Activated B cell treated with CpG ODN at 0.5 μM for 24 hours (primary cell): ENCODE measurements at regions not wholly inside any gene's neighbourhood (a gene's known extent, or its start where the extent isn't known, plus 50 kb on each side); places are given as distances from the start of the nearest gene placed in this dataset.

Source experiments
- ATAC-seq: fragments of 200-7000 bp; cut with Tn5 transposase; one replicate; pipeline ENCODE4 v1.10.0; 2021; ENCODE audit warnings: low read depth, mild to moderate bottlenecking, moderate library complexity
- CTCF ChIA-PET: fragments of 350-600 bp; sonication (Branson Sonifier 250); formaldehyde crosslinking; loops from one replicate; lab custom pipeline; 2021; ENCODE audit warnings: antibody characterized with exemption; lab: Charles Lee
- POLR2A ChIA-PET: fragments of 350-600 bp; sonication (Branson Sonifier 250); formaldehyde crosslinking; loops from one replicate; lab custom pipeline; 2021; ENCODE audit warnings: antibody characterized with exemption; lab: Charles Lee
- DNase-seq: peaks from one replicate; pipeline ENCODE4 v3.0.0; 2022
- H3K27ac Mint-ChIP-seq: one replicate; pipeline ENCODE4 v1.8.0; 2020; ENCODE audit warnings: mixed read lengths
- H3K27me3 Mint-ChIP-seq: one replicate; pipeline ENCODE4 v1.8.0; 2021; ENCODE audit warnings: mixed read lengths
- H3K36me3 Mint-ChIP-seq: one replicate; pipeline ENCODE4 v1.8.0; 2021; ENCODE audit warnings: low read depth, mixed read lengths
- H3K4me1 Mint-ChIP-seq: one replicate; pipeline ENCODE4 v1.8.0; 2021; ENCODE audit warnings: mixed read lengths
- H3K4me3 Mint-ChIP-seq: one replicate; pipeline ENCODE4 v1.8.0; 2020; ENCODE audit warnings: mild to moderate bottlenecking, mixed read lengths
- H3K9me3 Mint-ChIP-seq: one replicate; pipeline ENCODE4 v1.8.0; 2020; ENCODE audit warnings: mixed read lengths
- CTCF ChIP-seq: fragments of 200-600 bp; IDR thresholded peaks from one replicate; pipeline ENCODE4 v1.8.0; 2022; ENCODE audit warnings: antibody characterized with exemption, mild to moderate bottlenecking
- intact Hi-C: fragments of 100-400 bp; cut with micrococcal nuclease; formaldehyde crosslinking; loops from one replicate; pipeline ENCODE4 v1.15.1; 2024

- ChIA-PET CTCF (interaction anchor here (0.6 kb wide), 1 partner anchor 797 kb away, joined by 3 read pairs; no protein-coding TSS in a partner anchor), POLR2A (no interaction called here)
- Mint-ChIP-seq H3K27me3 (peaks cover 28% of the 10 kb centered on the region), H3K4me1 (no peaks in the 10 kb centered on the region), H3K9me3 (no peaks in the 10 kb centered on the region), H3K27ac (no peak overlapping the region), H3K36me3 (no peaks in the 10 kb centered on the region), H3K4me3 (no peak overlapping the region)
- intact Hi-C loops, result no loop called here
- DNase-seq, result no peak
- no peak for TF ChIP-seq CTCF
- ATAC-seq, result no peak
These were observed 229.9 kb downstream of the MN1 start for GRCh38 chr22:27571463-27572277.

GRCh38 chr22:27572278-27572666 lies 229.3 kb downstream of the MN1 start:
- Mint-ChIP-seq H3K27ac (no peak overlapping the region), H3K4me3 (no peak overlapping the region), H3K4me1 (no peaks in the 10 kb centered on the region), H3K36me3 (no peaks in the 10 kb centered on the region), H3K27me3 (peaks cover 28% of the 10 kb centered on the region), H3K9me3 (no peaks in the 10 kb centered on the region)
- intact Hi-C loops, result no loop called here
- TF ChIP-seq CTCF, result no peak
- DNase-seq (no peak), ATAC-seq (no peak)
- ChIA-PET CTCF (no interaction called here), POLR2A (no interaction called here)

GRCh38 chr22:27573280-27574001 lies 228.1 kb downstream of the MN1 start:
- ChIA-PET CTCF (no interaction called here), POLR2A (no interaction called here)
- no peaks in the 10 kb centered on the region for H3K4me1 Mint-ChIP-seq
- intact Hi-C loops, result no loop called here
- peaks cover 28% of the 10 kb centered on the region for H3K27me3 Mint-ChIP-seq
- TF ChIP-seq CTCF, result no peak
- DNase-seq (no peak), ATAC-seq (no peak)
- H3K4me3 Mint-ChIP-seq, result no peak overlapping the region
- H3K27ac Mint-ChIP-seq, result no peak overlapping the region
- H3K36me3 Mint-ChIP-seq, result no peaks in the 10 kb centered on the region
- no peaks in the 10 kb centered on the region for H3K9me3 Mint-ChIP-seq

GRCh38 chr22:27574002-27574366 lies 227.6 kb downstream of the MN1 start:
- H3K4me1 Mint-ChIP-seq, result no peaks in the 10 kb centered on the region
- ATAC-seq (no peak), DNase-seq (no peak)
- H3K27ac Mint-ChIP-seq, result no peak overlapping the region
- ChIA-PET POLR2A (no interaction called here), CTCF (no interaction called here)
- no peaks in the 10 kb centered on the region for H3K36me3 Mint-ChIP-seq
- no peak overlapping the region for H3K4me3 Mint-ChIP-seq
- TF ChIP-seq CTCF, result no peak
- intact Hi-C loops, result no loop called here
- H3K27me3 Mint-ChIP-seq, result peaks cover 29% of the 10 kb centered on the region
- no peaks in the 10 kb centered on the region for H3K9me3 Mint-ChIP-seq

GRCh38 chr22:27574651-27575050 lies 226.9 kb downstream of the MN1 start:
- Mint-ChIP-seq H3K27me3 (peaks cover 35% of the 10 kb centered on the region), H3K9me3 (no peaks in the 10 kb centered on the region), H3K4me3 (no peak overlapping the region), H3K4me1 (no peaks in the 10 kb centered on the region), H3K27ac (no peak overlapping the region), H3K36me3 (no peaks in the 10 kb centered on the region)
- no peak for DNase-seq
- no peak for ATAC-seq
- ChIA-PET POLR2A (no interaction called here), CTCF (no interaction called here)
- no peak for TF ChIP-seq CTCF
- intact Hi-C loops, result no loop called here
